C4-2B (cell line): ENCODE measurements at regions not wholly inside any gene's neighbourhood (a gene's known extent, or its start where the extent isn't known, plus 50 kb on each side); places are given as distances from the start of the nearest gene placed in this dataset.
"Not testable (repeated sequence)": the region's sequence is repeated elsewhere in the genome, so short reads cannot be mapped to it uniquely, and the experiment has no call there.

ENCODE experiments used
- ZFX ChIP-seq: fragments of 450-650 bp; IDR thresholded peaks from 2 replicates; pipeline ENCODE4 v1.6.1; 2017
- TF ChIP-seq, protein P1 (sequence below): fragments of 450-650 bp; conservative IDR thresholded peaks from 2 replicates; pipeline ENCODE4 v1.5.1; 2017; ENCODE audit warnings: mild to moderate bottlenecking

DNA sequence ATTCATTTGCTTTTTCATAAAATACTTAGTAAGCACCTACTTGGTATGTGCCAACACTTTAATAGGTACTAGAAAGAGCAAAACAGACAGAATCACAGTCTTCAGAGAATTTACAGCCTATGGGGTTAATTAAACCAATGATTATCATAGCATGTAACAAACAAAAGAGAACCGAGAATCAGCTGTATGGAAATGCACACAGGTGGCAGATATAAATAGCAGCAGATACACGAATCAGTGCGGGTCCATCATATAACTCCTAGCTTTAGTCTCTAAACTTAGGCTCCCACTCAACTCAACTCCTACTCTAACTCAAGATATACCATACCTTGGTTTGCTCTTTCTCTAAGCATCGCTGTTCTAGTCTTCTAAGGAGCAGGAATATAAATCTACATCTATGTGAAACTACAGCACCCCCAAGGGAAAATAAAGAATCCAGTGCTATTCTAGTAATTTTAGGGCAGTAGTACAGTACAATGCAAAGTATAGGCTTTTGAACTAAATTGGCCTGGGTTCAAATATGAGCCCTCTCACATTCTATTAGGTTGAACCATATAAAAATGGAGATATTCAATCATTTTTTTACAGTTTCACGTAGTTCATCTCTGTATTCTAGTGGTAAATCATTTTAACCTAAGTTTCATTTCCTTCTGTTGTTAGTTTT is 108.5 kb upstream of the NBPF9 start:
- TF ChIP-seq, protein P1, sequence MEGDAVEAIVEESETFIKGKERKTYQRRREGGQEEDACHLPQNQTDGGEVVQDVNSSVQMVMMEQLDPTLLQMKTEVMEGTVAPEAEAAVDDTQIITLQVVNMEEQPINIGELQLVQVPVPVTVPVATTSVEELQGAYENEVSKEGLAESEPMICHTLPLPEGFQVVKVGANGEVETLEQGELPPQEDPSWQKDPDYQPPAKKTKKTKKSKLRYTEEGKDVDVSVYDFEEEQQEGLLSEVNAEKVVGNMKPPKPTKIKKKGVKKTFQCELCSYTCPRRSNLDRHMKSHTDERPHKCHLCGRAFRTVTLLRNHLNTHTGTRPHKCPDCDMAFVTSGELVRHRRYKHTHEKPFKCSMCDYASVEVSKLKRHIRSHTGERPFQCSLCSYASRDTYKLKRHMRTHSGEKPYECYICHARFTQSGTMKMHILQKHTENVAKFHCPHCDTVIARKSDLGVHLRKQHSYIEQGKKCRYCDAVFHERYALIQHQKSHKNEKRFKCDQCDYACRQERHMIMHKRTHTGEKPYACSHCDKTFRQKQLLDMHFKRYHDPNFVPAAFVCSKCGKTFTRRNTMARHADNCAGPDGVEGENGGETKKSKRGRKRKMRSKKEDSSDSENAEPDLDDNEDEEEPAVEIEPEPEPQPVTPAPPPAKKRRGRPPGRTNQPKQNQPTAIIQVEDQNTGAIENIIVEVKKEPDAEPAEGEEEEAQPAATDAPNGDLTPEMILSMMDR = not testable (repeated sequence)
- TF ChIP-seq ZFX = not testable (repeated sequence)
